Gastrocnemius medialis (tissue), 4 donors: ENCODE measurements at regions not wholly inside any gene's neighbourhood (a gene's known extent, or its start where the extent isn't known, plus 50 kb on each side); places are given as distances from the start of the nearest gene placed in this dataset.

ENCODE experiments used
- ATAC-seq, 2 donors: fragments of 150-250 bp; one replicate each; pipeline ENCODE4 v1.9.1; 2016
- DNase-seq, 2 donors: peaks; one replicate each; pipeline ENCODE4 v3.0.0-alpha.2; 2019
- H3K27ac ChIP-seq, 4 donors: fragments of 200-600 bp; sonication (generic); 1 replicate in 1 of 4; 2 replicates in 3 of 4; pipeline ENCODE4 v1.5.1; 2016 to 2018; ENCODE audit warnings: mild to moderate bottlenecking in 2 of 4, moderate library complexity in 1 of 4
- H3K27me3 ChIP-seq, 3 donors: fragments of 200-600 bp; sonication (generic) in 2 of 3; 1 replicate in 1 of 3; 2 replicates in 2 of 3; pipeline versions ENCODE4 v1.5.1 to v1.6.0; 2016 to 2019; ENCODE audit warnings: mild to moderate bottlenecking in 1 of 3, moderate library complexity in 1 of 3
- H3K36me3 ChIP-seq, 2 donors: fragments of 200-600 bp; sonication (generic) in 1 of 2; one replicate each; pipeline ENCODE4 v1.5.1; 2017 to 2018
- H3K4me1 ChIP-seq, 2 donors: fragments of 200-600 bp; sonication (generic) in 1 of 2; one replicate each; pipeline ENCODE4 v1.5.1; 2016 to 2017; ENCODE audit warnings: mild to moderate bottlenecking in 2 of 2
- H3K4me3 ChIP-seq, 4 donors: fragments of 200-600 bp; sonication (generic) in 3 of 4; 1 replicate in 1 of 4; 2 replicates in 3 of 4; pipeline ENCODE4 v1.5.1; 2016 to 2019; ENCODE audit warnings: mild to moderate bottlenecking in 2 of 4
- H3K9me3 ChIP-seq, 3 donors: fragments of 200-600 bp; sonication (generic) in 2 of 3; 1 replicate in 1 of 3; 2 replicates in 2 of 3; pipeline ENCODE4 v1.5.1; 2016 to 2019
- POLR2A ChIP-seq, 2 donors: fragments of 450-650 bp; IDR thresholded peaks; one replicate each; pipeline ENCODE4 v1.6.1; 2017; ENCODE audit warnings: antibody characterized with exemption in 2 of 2, mild to moderate bottlenecking in 2 of 2, moderate library complexity in 2 of 2
- in situ Hi-C, 4 donors: fragments of 200-750 bp; cut with MboI; loops; one replicate each; pipeline versions ENCODE4 v1.15.0 to v1.8.0; 2017; ENCODE audit warnings: low sequenced_read_pairs in 4 of 4
- intact Hi-C: fragments of 100-400 bp; cut with DNase I; formaldehyde crosslinking; loops from one replicate; pipeline ENCODE4 v1.15.1; 2023; ENCODE audit warnings: low total_unique reads
- TF ChIP-seq, protein P1 (sequence below), 5 experiments: fragments of 450-650 bp in 3 of 5; fragments of 200-600 bp in 2 of 5; sonication (generic) in 2 of 5; IDR thresholded peaks in 4 of 5; conservative IDR thresholded peaks in 1 of 5; 1 replicate in 4 of 5; 2 replicates in 1 of 5; pipeline ENCODE4 v1.5.1; 2016 to 2019; ENCODE audit warnings: antibody characterized with exemption in 5 of 5, mild to moderate bottlenecking in 3 of 5, moderate library complexity in 3 of 5

DNA sequence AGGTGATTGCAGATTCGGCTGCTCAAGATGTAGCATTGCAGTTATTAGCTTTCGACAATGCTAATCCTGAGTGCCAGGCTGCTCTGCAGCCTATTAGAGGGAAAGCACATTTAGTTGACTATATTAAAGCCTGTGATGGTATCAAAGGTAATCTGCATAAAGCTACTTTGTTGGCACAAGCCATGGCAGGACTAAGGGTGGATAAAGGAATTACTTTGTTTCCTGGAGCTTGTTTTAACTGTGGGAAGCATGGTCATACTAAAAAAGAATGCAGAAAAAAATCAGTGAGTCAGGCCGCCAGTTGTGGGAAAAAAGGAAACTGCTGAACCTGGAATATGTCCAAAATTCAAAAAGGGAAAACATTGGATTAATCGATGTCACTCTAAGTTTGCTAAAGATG lies 154.9 kb upstream of the TECRL start:
- no peaks in the 10 kb centered on the region for H3K36me3 ChIP-seq
- H3K9me3 ChIP-seq = no peaks in the 10 kb centered on the region
- no peaks in the 10 kb centered on the region for H3K4me1 ChIP-seq
- DNase-seq = no peak
- intact Hi-C loops = no loop called here
- no peak for ATAC-seq
- no peaks in the 10 kb centered on the region for H3K27me3 ChIP-seq
- in situ Hi-C loops = no loop called here
- no peak overlapping the region for H3K4me3 ChIP-seq
- TF ChIP-seq, protein P1, sequence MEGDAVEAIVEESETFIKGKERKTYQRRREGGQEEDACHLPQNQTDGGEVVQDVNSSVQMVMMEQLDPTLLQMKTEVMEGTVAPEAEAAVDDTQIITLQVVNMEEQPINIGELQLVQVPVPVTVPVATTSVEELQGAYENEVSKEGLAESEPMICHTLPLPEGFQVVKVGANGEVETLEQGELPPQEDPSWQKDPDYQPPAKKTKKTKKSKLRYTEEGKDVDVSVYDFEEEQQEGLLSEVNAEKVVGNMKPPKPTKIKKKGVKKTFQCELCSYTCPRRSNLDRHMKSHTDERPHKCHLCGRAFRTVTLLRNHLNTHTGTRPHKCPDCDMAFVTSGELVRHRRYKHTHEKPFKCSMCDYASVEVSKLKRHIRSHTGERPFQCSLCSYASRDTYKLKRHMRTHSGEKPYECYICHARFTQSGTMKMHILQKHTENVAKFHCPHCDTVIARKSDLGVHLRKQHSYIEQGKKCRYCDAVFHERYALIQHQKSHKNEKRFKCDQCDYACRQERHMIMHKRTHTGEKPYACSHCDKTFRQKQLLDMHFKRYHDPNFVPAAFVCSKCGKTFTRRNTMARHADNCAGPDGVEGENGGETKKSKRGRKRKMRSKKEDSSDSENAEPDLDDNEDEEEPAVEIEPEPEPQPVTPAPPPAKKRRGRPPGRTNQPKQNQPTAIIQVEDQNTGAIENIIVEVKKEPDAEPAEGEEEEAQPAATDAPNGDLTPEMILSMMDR (IDR thresholded peaks at IDR 0.05 in 4 of 5, conservative IDR thresholded peaks at IDR 0.05 in 1 of 5) = no peak
- no peak for TF ChIP-seq POLR2A (IDR thresholded peaks at IDR 0.05)
- H3K27ac ChIP-seq = no peak overlapping the region

DNA sequence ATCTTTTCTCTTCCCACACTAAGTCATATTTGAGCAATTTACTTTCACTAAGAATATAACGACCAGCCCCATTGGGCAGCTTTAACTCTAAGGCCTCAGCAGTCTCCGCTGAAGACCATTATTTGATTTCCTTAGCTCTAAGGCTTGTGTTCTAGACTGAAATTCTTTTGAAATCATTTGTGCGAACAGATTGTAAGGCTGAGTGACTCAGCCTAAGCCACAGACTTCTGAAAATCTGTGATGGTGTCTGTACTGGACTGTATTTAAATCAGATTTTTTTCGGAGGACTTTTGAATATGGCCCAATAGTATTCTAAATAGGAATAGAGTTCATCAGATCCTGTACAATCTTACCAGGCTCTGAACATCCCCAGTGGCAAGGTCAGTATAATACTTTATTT lies 150.3 kb upstream of the TECRL start:
- H3K4me3 ChIP-seq = no peak overlapping the region
- no peak for DNase-seq
- H3K27ac ChIP-seq = no peak overlapping the region
- intact Hi-C loops = no loop called here
- no peak for ATAC-seq
- H3K27me3 ChIP-seq = no peaks in the 10 kb centered on the region
- in situ Hi-C loops = no loop called here
- TF ChIP-seq, protein P1 (IDR thresholded peaks at IDR 0.05 in 4 of 5, conservative IDR thresholded peaks at IDR 0.05 in 1 of 5) = no peak
- TF ChIP-seq POLR2A (IDR thresholded peaks at IDR 0.05) = no peak
- H3K9me3 ChIP-seq = no peaks in the 10 kb centered on the region
- H3K4me1 ChIP-seq = no peaks in the 10 kb centered on the region
- H3K36me3 ChIP-seq = no peaks in the 10 kb centered on the region

DNA sequence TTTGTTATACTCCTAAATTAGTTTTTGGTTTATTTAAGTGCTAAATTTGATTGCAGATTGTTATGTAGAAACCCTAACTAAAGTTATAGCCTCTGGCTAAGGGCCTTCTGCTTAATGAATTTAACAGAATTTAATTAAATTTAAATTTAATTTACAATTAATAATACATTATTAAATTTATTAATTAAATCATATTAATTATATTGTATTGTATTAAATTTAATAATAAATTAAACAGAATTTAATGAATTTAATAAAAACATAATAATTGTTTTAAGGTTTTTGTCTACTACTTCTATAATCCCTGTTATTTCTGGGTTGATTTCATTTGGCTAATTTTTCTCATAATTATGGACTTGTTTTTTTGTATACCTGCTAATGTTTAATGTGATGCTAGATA lies 141.9 kb upstream of the TECRL start:
- Histone ChIP-seq H3K27ac (no peak overlapping the region), H3K4me3 (no peak overlapping the region), H3K4me1 (no peaks in the 10 kb centered on the region), H3K27me3 (no peaks in the 10 kb centered on the region), H3K9me3 (no peaks in the 10 kb centered on the region), H3K36me3 (no peaks in the 10 kb centered on the region)
- ATAC-seq (no peak), DNase-seq (no peak)
- intact Hi-C loops (no loop called here), in situ Hi-C loops (no loop called here)
- no peak for TF ChIP-seq POLR2A (IDR thresholded peaks at IDR 0.05)
- TF ChIP-seq, protein P1 (IDR thresholded peaks at IDR 0.05 in 4 of 5, conservative IDR thresholded peaks at IDR 0.05 in 1 of 5) = no peak

DNA sequence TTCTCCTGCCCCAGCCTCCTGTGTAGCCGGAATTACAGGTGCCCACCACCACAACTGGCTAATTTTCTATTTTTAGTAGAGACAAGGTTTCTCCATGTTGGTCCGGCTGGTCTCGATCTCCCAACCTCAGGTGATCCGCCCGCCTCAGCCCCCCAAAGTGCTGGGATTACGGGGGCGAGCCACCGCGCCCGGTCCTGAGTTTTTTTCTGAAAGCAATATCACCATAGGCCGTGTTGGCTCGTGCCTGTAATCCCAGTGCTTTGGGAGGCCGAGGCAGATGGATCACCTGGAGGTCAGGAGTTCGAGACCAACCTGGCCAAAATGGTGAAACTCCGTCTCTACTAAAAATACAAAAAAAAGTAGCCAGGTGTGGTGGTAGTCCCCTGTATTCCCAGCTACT lies 136.3 kb upstream of the TECRL start:
- no peak overlapping the region for H3K4me3 ChIP-seq
- H3K27ac ChIP-seq = no peak overlapping the region
- ATAC-seq (no peak), DNase-seq (no peak)
- H3K36me3 ChIP-seq = no peaks in the 10 kb centered on the region
- in situ Hi-C loops = loop anchor here in 1 of 4 donors (25.0 kb wide), 1 partner anchor 258 kb away; no protein-coding TSS in a partner anchor
- intact Hi-C loops = no loop called here
- TF ChIP-seq POLR2A (IDR thresholded peaks at IDR 0.05) = no peak
- TF ChIP-seq, protein P1 (IDR thresholded peaks at IDR 0.05 in 4 of 5, conservative IDR thresholded peaks at IDR 0.05 in 1 of 5) = no peak
- no peaks in the 10 kb centered on the region for H3K9me3 ChIP-seq
- H3K27me3 ChIP-seq = no peaks in the 10 kb centered on the region
- H3K4me1 ChIP-seq = no peaks in the 10 kb centered on the region

DNA sequence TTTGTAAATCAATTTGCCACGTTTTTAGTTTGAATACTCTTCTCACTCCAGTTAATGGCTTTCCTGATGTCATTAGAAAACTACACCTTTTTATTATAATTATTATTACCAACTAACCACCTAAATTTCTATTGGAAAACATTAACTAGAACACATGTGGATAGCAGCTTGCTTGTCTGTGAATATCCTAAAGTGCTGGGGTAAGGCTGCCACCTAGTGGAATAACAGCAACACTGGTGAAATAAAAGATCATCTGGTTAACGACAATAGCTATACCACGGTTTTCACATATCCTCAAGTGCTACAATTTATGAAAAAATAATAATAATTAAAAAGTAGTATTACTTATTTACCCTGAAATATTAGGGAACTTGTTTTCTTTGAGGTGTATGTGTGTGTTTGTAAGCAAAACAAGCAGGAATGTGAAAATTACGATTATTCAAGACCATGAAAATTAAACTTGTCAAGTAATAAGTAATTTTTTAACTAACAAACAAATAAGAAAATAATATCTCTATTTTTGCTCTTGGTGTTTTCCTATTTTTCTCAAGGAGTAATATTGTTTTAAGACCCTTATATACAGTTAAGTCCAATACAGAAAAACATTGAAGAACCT lies 130.1 kb upstream of the TECRL start:
- no peaks in the 10 kb centered on the region for H3K27me3 ChIP-seq
- intact Hi-C loops (loop anchor here (1.0 kb wide), 1 partner anchor 381 kb away; no protein-coding TSS in a partner anchor), in situ Hi-C loops (loop anchor here (5.0 to 25.0 kb wide), 4 partner anchors 65 to 385 kb away; no protein-coding TSS in a partner anchor)
- H3K27ac ChIP-seq = no peak overlapping the region
- DNase-seq (peak; percentile 13 to 34), ATAC-seq (peak; percentile 80 to 81)
- H3K36me3 ChIP-seq = no peaks in the 10 kb centered on the region
- H3K9me3 ChIP-seq = no peaks in the 10 kb centered on the region
- H3K4me1 ChIP-seq = no peaks in the 10 kb centered on the region
- no peak for TF ChIP-seq POLR2A (IDR thresholded peaks at IDR 0.05)
- TF ChIP-seq, protein P1 (IDR thresholded peaks at IDR 0.05 in 4 of 5, conservative IDR thresholded peaks at IDR 0.05 in 1 of 5) = peak; percentile 50 to 79 (median 71)
- H3K4me3 ChIP-seq = no peak overlapping the region
